Gastrocnemius medialis (tissue), 4 donors: ENCODE measurements at regions not wholly inside any gene's neighbourhood (a gene's known extent, or its start where the extent isn't known, plus 50 kb on each side); places are given as distances from the start of the nearest gene placed in this dataset.

Experiments
- POLR2A ChIP-seq, 2 donors: fragments of 450-650 bp; IDR thresholded peaks; one replicate each; pipeline ENCODE4 v1.6.1; 2017; ENCODE audit warnings: antibody characterized with exemption in 2 of 2, mild to moderate bottlenecking in 2 of 2, moderate library complexity in 2 of 2
- TF ChIP-seq, protein P1 (sequence below), 5 experiments: fragments of 450-650 bp in 3 of 5; fragments of 200-600 bp in 2 of 5; sonication (generic) in 2 of 5; IDR thresholded peaks in 4 of 5; conservative IDR thresholded peaks in 1 of 5; 1 replicate in 4 of 5; 2 replicates in 1 of 5; pipeline ENCODE4 v1.5.1; 2016 to 2019; ENCODE audit warnings: antibody characterized with exemption in 5 of 5, mild to moderate bottlenecking in 3 of 5, moderate library complexity in 3 of 5

DNA sequence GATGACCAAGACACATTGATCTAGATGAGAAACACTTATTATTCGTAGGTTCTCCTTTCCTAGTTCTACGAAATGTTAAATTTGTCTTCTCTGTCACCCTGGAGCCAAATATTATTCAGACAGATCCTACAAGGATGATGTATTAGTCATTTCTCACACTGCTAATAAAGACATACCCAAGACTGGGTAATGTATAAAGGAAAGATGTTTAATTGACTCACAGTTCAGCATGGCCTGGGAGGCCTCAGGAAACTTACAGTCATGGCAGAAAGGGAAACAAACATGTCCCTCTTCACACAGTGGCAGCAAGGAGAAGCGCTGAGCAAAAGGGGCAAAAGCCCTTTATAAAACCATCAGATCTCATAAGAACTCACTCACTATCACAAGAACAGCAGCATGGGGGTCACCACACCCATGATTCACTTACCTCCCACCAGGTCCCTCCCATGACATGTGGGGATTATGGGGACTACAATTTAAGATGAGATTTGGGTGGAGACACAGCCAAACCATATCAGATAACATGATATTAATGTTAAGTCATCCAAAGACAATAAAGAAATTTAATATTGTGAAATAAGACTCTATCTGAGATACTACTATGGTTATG is 1248.8 kb upstream of the SLC10A2 start:
- no peak for TF ChIP-seq POLR2A (IDR thresholded peaks at IDR 0.05)
- TF ChIP-seq, protein P1, sequence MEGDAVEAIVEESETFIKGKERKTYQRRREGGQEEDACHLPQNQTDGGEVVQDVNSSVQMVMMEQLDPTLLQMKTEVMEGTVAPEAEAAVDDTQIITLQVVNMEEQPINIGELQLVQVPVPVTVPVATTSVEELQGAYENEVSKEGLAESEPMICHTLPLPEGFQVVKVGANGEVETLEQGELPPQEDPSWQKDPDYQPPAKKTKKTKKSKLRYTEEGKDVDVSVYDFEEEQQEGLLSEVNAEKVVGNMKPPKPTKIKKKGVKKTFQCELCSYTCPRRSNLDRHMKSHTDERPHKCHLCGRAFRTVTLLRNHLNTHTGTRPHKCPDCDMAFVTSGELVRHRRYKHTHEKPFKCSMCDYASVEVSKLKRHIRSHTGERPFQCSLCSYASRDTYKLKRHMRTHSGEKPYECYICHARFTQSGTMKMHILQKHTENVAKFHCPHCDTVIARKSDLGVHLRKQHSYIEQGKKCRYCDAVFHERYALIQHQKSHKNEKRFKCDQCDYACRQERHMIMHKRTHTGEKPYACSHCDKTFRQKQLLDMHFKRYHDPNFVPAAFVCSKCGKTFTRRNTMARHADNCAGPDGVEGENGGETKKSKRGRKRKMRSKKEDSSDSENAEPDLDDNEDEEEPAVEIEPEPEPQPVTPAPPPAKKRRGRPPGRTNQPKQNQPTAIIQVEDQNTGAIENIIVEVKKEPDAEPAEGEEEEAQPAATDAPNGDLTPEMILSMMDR (IDR thresholded peaks at IDR 0.05 in 4 of 5, conservative IDR thresholded peaks at IDR 0.05 in 1 of 5) = no peak
